SKM-1 (cell line): ENCODE measurements at regions not wholly inside any gene's neighbourhood (a gene's known extent, or its start where the extent isn't known, plus 50 kb on each side); places are given as distances from the start of the nearest gene placed in this dataset.

Experiments
- DNase-seq: peaks from one replicate; lab custom pipeline; 2025; ENCODE audit not compliant: unreplicated experiment; lab: John Stamatoyannopoulos, UW

- DNase-seq, result peak; percentile 66
Measured at GRCh38 chr11:64499261-64500004, 56.3 kb upstream of the SLC22A11 start.

GRCh38 chr11:64500176-64501013 is 55.3 kb upstream of the SLC22A11 start:
- DNase-seq, result no peak

- DNase-seq, result no peak
Measured at GRCh38 chr11:64501500-64502427, 54.0 kb upstream of the SLC22A11 start.

- DNase-seq, result no peak
Measured at GRCh38 chr11:64502634-64503033, 53.1 kb upstream of the SLC22A11 start.

GRCh38 chr11:64503186-64503753 is 52.5 kb upstream of the SLC22A11 start:
- DNase-seq, result no peak

- DNase-seq, result no peak
Measured at GRCh38 chr11:64504999-64505398, 50.7 kb upstream of the SLC22A11 start.
